ENCODE measurements at regions not wholly inside any gene's neighbourhood (a gene's known extent, or its start where the extent isn't known, plus 50 kb on each side); places are given as distances from the start of the nearest gene placed in this dataset.

DNA sequence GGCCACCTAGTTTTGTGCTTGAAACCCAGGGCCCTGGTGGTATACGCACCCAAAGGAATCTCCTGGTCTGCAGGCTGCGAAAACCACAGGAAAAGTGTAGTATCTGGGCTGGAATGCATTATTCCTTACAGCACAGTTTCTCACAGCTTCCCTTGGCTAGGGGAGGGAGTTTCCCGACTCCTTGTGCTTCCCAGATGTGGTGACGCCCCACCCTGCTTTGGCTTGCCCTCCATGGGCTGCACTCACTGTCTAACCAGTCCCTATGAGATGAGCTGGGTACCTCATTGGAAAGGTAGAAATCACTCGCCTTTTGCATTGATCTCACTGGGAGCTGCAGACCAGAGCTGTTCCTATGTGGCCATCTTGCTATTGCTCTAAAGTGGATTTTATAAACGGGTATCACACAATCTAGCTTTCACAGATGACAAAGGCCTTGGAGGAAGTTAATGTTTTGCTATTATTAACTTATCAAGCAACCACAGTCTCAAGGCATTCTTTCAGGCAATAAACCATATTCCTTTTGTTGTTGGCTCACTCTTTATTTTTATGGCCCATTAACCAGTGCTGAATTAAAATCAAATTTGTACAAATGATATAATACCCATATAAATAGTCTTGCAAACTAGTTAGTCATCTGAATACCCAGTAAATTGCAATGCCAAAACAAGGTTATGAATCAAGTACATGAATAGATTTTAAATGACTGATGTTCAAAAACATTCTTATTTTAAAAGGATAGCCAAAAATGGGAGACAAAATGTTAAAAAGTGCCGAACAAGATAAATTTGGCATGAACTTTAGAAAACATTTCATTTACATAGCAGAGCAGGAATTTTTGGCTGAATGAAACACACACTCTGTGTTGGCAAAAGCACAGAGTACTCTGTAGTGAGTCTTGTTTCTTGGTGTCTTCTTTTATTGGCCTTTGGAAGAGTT, 475.4 kb upstream of the ARGLU1 start:
- TF ChIP-seq, protein P1, sequence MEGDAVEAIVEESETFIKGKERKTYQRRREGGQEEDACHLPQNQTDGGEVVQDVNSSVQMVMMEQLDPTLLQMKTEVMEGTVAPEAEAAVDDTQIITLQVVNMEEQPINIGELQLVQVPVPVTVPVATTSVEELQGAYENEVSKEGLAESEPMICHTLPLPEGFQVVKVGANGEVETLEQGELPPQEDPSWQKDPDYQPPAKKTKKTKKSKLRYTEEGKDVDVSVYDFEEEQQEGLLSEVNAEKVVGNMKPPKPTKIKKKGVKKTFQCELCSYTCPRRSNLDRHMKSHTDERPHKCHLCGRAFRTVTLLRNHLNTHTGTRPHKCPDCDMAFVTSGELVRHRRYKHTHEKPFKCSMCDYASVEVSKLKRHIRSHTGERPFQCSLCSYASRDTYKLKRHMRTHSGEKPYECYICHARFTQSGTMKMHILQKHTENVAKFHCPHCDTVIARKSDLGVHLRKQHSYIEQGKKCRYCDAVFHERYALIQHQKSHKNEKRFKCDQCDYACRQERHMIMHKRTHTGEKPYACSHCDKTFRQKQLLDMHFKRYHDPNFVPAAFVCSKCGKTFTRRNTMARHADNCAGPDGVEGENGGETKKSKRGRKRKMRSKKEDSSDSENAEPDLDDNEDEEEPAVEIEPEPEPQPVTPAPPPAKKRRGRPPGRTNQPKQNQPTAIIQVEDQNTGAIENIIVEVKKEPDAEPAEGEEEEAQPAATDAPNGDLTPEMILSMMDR (conservative IDR thresholded peaks at IDR 0.05; ENCODE audit: low read depth, low read length), result no peak
- TF ChIP-seq EZH2 (IDR thresholded peaks at IDR 0.05; ENCODE audit: borderline replicate concordance, low read depth, low read length, poor library complexity, severe bottlenecking), result no peak

Data from A673 (cell line).